Panc1 (cell line): ENCODE measurements at regions not wholly inside any gene's neighbourhood (a gene's known extent, or its start where the extent isn't known, plus 50 kb on each side); places are given as distances from the start of the nearest gene placed in this dataset.

Source experiments
- CTCF ChIP-seq: fragments of 450-650 bp; IDR thresholded peaks from 2 replicates; pipeline ENCODE4 v1.5.1; 2017; ENCODE audit warnings: mild to moderate bottlenecking
- POLR2AphosphoS5 ChIP-seq: IDR thresholded peaks from 2 replicates; pipeline ENCODE4 v1.6.1; 2012; ENCODE audit warnings: mild to moderate bottlenecking, low read depth, low read length, moderate library complexity
- REST ChIP-seq, 2 experiments: IDR thresholded peaks; 2 replicates each; pipeline ENCODE4 v1.6.1; 2011 to 2012; ENCODE audit warnings: low read depth in 2 of 2, control low read depth in 1 of 2, low read length in 1 of 2, mild to moderate bottlenecking in 1 of 2, moderate library complexity in 1 of 2; ENCODE audit not compliant: insufficient read depth in 1 of 2
- SIN3A ChIP-seq: IDR thresholded peaks from 2 replicates; pipeline ENCODE4 v1.6.1; 2012; ENCODE audit warnings: low read depth, mild to moderate bottlenecking, low read length, moderate library complexity, borderline replicate concordance; ENCODE audit not compliant: insufficient read depth
- TCF7L2 ChIP-seq: IDR thresholded peaks from 2 replicates; pipeline ENCODE4 v1.6.1; 2011; ENCODE audit warnings: mild to moderate bottlenecking, low read depth, low read length, inconsistent platforms

- TF ChIP-seq CTCF (no peak), REST (IDR thresholded peaks at IDR 0.05; ENCODE audit: insufficient read depth in 1 of 2, low read depth in 2 of 2, low read length in 1 of 2) (no peak), POLR2AphosphoS5 (no peak), SIN3A (no peak), TCF7L2 (no peak)
These were observed 187.6 kb downstream of the RGS9 start for GRCh38 chr17:65324611-65325342.
